Heart left ventricle (tissue), 16 donors: ENCODE measurements at regions not wholly inside any gene's neighbourhood (a gene's known extent, or its start where the extent isn't known, plus 50 kb on each side); places are given as distances from the start of the nearest gene placed in this dataset.

Source experiments
- ATAC-seq, 4 donors: fragments of 200-7000 bp; cut with Tn5 transposase; one replicate each; pipeline ENCODE4 v1.9.1; 2020 to 2022; ENCODE audit warnings: moderate library complexity in 4 of 4, mild to moderate bottlenecking in 3 of 4, moderate number of reproducible peaks in 1 of 4
- DNase-seq, 5 donors: peaks; one replicate each; pipeline ENCODE4 v3.0.0-alpha.2; 2020
- H3K27ac ChIP-seq, 12 donors: fragments of 200-600 bp; sonication (generic) in 4 of 12; one replicate each; pipeline versions ENCODE4 v1.5.0 to v1.8.0; 2016 to 2022; ENCODE audit warnings: mild to moderate bottlenecking in 2 of 12
- H3K27me3 ChIP-seq, 9 donors: fragments of 200-600 bp; sonication (generic) in 2 of 9; one replicate each; pipeline versions ENCODE4 v1.5.1 to v1.8.0; 2016 to 2022; ENCODE audit warnings: mild to moderate bottlenecking in 3 of 9
- H3K36me3 ChIP-seq, 9 donors: fragments of 200-600 bp; sonication (generic) in 2 of 9; one replicate each; pipeline versions ENCODE4 v1.5.0 to v1.8.0; 2018 to 2022; ENCODE audit warnings: mild to moderate bottlenecking in 2 of 9
- H3K4me1 ChIP-seq, 12 donors: fragments of 200-600 bp; sonication (generic) in 4 of 12; one replicate each; pipeline versions ENCODE4 v1.5.0 to v1.8.0; 2016 to 2022; ENCODE audit warnings: mild to moderate bottlenecking in 3 of 12
- H3K4me3 ChIP-seq, 12 donors: fragments of 200-600 bp; sonication (generic) in 4 of 12; one replicate each; pipeline versions ENCODE4 v1.5.0 to v1.8.0; 2017 to 2022; ENCODE audit warnings: mild to moderate bottlenecking in 9 of 12, moderate library complexity in 4 of 12
- H3K9me3 ChIP-seq, 12 donors: fragments of 200-600 bp; sonication (generic) in 4 of 12; one replicate each; pipeline versions ENCODE4 v1.5.0 to v1.8.0; 2016 to 2022; ENCODE audit warnings: mild to moderate bottlenecking in 1 of 12
- CTCF ChIP-seq, 12 donors: fragments of 200-600 bp; sonication (generic) in 4 of 12; IDR thresholded peaks; one replicate each; pipeline versions ENCODE4 v1.5.0 to v1.8.0; 2018 to 2022; ENCODE audit warnings: antibody characterized with exemption in 12 of 12, mild to moderate bottlenecking in 5 of 12
- POLR2A ChIP-seq, 2 donors: fragments of 450-650 bp; IDR thresholded peaks; one replicate each; pipeline ENCODE4 v1.6.1; 2017; ENCODE audit warnings: antibody characterized with exemption in 2 of 2, mild to moderate bottlenecking in 2 of 2, moderate library complexity in 2 of 2
- WGBS, 4 donors: extraction: QIAGEN DNeasy Blood & Tissue Kit in 2 of 4; methylation state at CpG; one replicate each; pipeline versions ENCODE4 v1.1.5 to v1.1.7; 2013 to 2018; 5-methylcytosine and 5-hydroxymethylcytosine counted together
- intact Hi-C, 10 donors: fragments of 100-400 bp; cut with DNase I; formaldehyde crosslinking; loops; one replicate each; pipeline versions ENCODE4 v1.11.1 to v1.14.2; 2022
- donor health status: ischemic (EF 13 %, LVEDD 7.1; RV severe dilation, severe dysfunction).
- donor health status: healthy with polysubstance abuse.
- donor health status: DM: no; HTN: yes; CAD: no.
- donor health status: DM: no; HTN: no; CAD: no.
- donor health status: ischemic (EF 25% LVEDD 6.9; RV normal size, moderate dysfunction).
- donor health status: ischemic (EF 25% LVEDD 5.7; RV mildly dilated, moderate dysfunction).
- donor health status: healthy.
- donor health status: DM: yes; HTN: yes; CAD: no.
- donor health status: ischemic (EF 35%, LVEDD 5.7; RV mildly dilated, moderate dysfunction).
- donor health status: nonischemic (EF 11% LVEDD 7.7; RV severe dilation, severe dysfunction).
- donor health status: DM: yes; HTN: yes; CAD: no.
- donor health status: PGD.
- donor health status: ischemic (EF 29% LVEDD 5.4; RV normal size, mild dysfunction).
- donor health status: nonischemic (EF 23%, LVEDD 6.1; RV moderate dilation, normal function).

DNA sequence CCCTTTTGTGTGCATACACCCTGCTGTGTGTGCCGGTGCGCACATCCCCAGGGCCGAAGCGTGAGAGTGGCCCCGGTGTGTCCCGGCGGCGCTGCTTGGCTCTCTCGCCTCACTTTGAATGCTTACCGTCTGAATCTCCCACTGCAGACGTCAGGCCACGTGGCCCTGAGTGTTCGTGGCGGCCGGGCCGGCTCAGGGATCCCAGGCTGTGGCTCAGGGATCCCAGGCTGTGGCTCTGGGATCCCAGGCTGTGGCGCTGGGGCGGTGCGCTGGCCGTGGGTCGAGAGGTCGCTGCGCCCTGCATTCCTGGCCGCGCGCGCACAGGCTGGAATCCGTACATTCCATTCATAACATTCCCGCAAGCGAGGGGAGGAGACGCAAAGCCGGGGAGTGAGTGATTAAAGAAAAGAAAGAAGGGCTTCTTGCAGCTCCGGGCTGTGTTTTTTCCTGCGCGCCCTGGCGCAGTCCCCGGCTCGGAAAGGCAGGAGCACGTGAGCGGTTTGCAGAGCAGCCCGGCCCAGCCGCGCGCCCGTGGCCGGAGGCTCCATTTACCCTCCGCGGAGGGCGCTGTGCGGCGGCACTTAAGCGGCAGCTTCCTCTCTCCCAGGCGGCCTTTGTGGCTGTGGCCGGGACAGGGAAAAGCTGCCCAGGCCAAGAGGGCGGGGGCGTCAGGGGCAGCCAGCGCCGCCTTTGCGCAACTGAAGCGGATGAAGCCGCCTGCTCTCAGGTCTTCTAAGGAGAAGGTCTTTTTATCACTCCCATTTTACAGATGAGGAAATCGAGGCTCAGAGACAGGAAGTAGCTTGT, 87.0 kb upstream of the ALDH1L1 start:
- WGBS, 4 donors: 1 to 3% (median 2%) methylated on average over 23 to 62 of the region's 62 CpGs
- DNase-seq: peak; percentile 59 to 85 (median 79)
- peak overlapping the region in 11 of 12 donors; percentile 0 to 47 (median 43) for H3K4me3 ChIP-seq
- peak overlapping the region; percentile 52 to 93 (median 89) for H3K27ac ChIP-seq
- peaks cover 0 to 23% (median 0%) of the 10 kb centered on the region in 9 donors for H3K27me3 ChIP-seq
- peak in 4 of 12 donors; percentile 22 to 44 (median 34) for TF ChIP-seq CTCF (IDR thresholded peaks at IDR 0.05)
- peak in 1 of 2 donors; percentile 55 for TF ChIP-seq POLR2A (IDR thresholded peaks at IDR 0.05)
- H3K36me3 ChIP-seq: no peaks in the 10 kb centered on the region
- H3K4me1 ChIP-seq: peaks cover 0 to 54% (median 23%) of the 10 kb centered on the region in 12 donors
- no peaks in the 10 kb centered on the region for H3K9me3 ChIP-seq
- peak; percentile 55 to 74 (median 70) for ATAC-seq
- intact Hi-C loops: loop anchor here in 5 of 10 donors (1.0 to 5.0 kb wide), 3 partner anchors 88 to 90 kb away; partner anchors contain the start of gene KLF15 (in 4 of the 5)

- intact Hi-C loops: loop anchor here in 6 of 10 donors (1.0 to 5.0 kb wide), 4 partner anchors 88 to 90 kb away; partner anchors contain the start of gene KLF15 (in 4 of the 6)
- Histone ChIP-seq H3K4me3 (peak overlapping the region in 11 of 12 donors; percentile 0 to 47 (median 43)), H3K9me3 (no peaks in the 10 kb centered on the region), H3K27me3 (peaks cover 0 to 23% (median 0%) of the 10 kb centered on the region in 9 donors), H3K36me3 (no peaks in the 10 kb centered on the region), H3K27ac (peak overlapping the region; percentile 52 to 93 (median 89)), H3K4me1 (peaks cover 0 to 54% (median 23%) of the 10 kb centered on the region in 12 donors)
- TF ChIP-seq POLR2A (IDR thresholded peaks at IDR 0.05) (no peak), CTCF (IDR thresholded peaks at IDR 0.05) (no peak)
- ATAC-seq (peak in 1 of 4 donors; percentile 8), DNase-seq (no peak)
- WGBS, 4 donors: 53 to 70% (median 58%) methylated on average over 6 to 8 of the region's 8 CpGs
These were observed 86.4 kb upstream of the ALDH1L1 start for GRCh38 chr3:126266850-126267168.

GRCh38 chr3:126266291-126266840, 86.0 kb upstream of the ALDH1L1 start:
- Histone ChIP-seq H3K27me3 (peaks cover 0 to 23% (median 0%) of the 10 kb centered on the region in 9 donors), H3K9me3 (no peaks in the 10 kb centered on the region), H3K27ac (peak overlapping the region in 11 of 12 donors; percentile 52 to 93 (median 89)), H3K4me3 (peak overlapping the region in 2 of 12 donors; percentile 37 to 45), H3K4me1 (peaks cover 0 to 55% (median 23%) of the 10 kb centered on the region in 12 donors), H3K36me3 (no peaks in the 10 kb centered on the region)
- DNase-seq (peak; percentile 49 to 90 (median 85)), ATAC-seq (peak; percentile 71 to 85 (median 84))
- WGBS, 4 donors: 31 to 43% (median 35%) methylated on average over 7 to 15 of the region's 15 CpGs
- no peak for TF ChIP-seq CTCF (IDR thresholded peaks at IDR 0.05)
- TF ChIP-seq POLR2A (IDR thresholded peaks at IDR 0.05): peak in 1 of 2 donors; percentile 24
- intact Hi-C loops: loop anchor here in 5 of 10 donors (1.0 to 5.0 kb wide), 3 partner anchors 90 to 91 kb away; partner anchors contain the start of gene KLF15 (in 4 of the 5)

DNA sequence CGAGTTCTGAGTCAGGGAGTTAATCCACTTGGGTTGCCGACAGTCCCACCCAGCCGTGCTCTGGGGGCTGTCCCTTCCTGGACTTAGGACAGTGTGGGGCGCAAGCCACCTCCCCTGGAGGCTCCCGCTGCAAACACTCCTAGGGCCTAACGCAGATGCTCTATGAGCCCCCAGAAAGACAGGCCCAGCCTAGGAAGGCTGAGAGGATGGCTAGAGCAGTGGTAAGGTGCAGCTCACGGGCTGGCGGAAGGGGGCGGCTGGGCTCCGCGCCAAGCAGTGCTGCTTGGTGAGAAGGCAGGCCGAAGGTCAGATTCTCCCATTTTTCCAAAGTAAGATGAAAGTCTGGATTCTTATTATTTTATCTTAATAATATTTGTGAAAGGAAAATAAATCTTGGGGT, 84.6 kb upstream of the ALDH1L1 start:
- H3K27ac ChIP-seq: peak overlapping the region in 2 of 12 donors; percentile 1 to 93
- no peak for TF ChIP-seq CTCF (IDR thresholded peaks at IDR 0.05)
- TF ChIP-seq POLR2A (IDR thresholded peaks at IDR 0.05): no peak
- DNase-seq (peak in 1 of 5 donors; percentile 20), ATAC-seq (no peak)
- H3K27me3 ChIP-seq: peaks cover 0 to 23% (median 0%) of the 10 kb centered on the region in 9 donors
- peaks cover 0 to 47% (median 17%) of the 10 kb centered on the region in 12 donors for H3K4me1 ChIP-seq
- intact Hi-C loops: loop anchor here in 4 of 10 donors (5.0 kb wide), 2 partner anchors 92 to 107 kb away; partner anchors contain the start of gene KLF15 (in 3 of the 4)
- no peaks in the 10 kb centered on the region for H3K9me3 ChIP-seq
- no peak overlapping the region for H3K4me3 ChIP-seq
- no peaks in the 10 kb centered on the region for H3K36me3 ChIP-seq
- WGBS, 4 donors: 76 to 88% (median 82%) methylated on average over 8 to 12 of the region's 12 CpGs
